KOPT-K1 (cell line): ENCODE measurements at regions not wholly inside any gene's neighbourhood (a gene's known extent, or its start where the extent isn't known, plus 50 kb on each side); places are given as distances from the start of the nearest gene placed in this dataset.

Source experiments
- H3K27ac ChIP-seq: fragments of 200-600 bp; sonication (generic); 2 replicates; pipeline ENCODE4 v1.5.1; 2016; ENCODE audit warnings: antibody characterized with exemption, mild to moderate bottlenecking, low read depth, low read length; ENCODE audit not compliant: poor library complexity, severe bottlenecking
- H3K36me3 ChIP-seq: fragments of 200-600 bp; sonication (generic); 2 replicates; pipeline ENCODE4 v1.5.1; 2017; ENCODE audit warnings: antibody characterized with exemption, mild to moderate bottlenecking, low read length, moderate library complexity; ENCODE audit not compliant: insufficient read depth
- H3K9me3 ChIP-seq: fragments of 200-600 bp; sonication (generic); 2 replicates; pipeline ENCODE4 v1.5.1; 2017; ENCODE audit warnings: antibody characterized with exemption, low read length, mild to moderate bottlenecking; ENCODE audit not compliant: insufficient read depth, poor library complexity, severe bottlenecking

DNA sequence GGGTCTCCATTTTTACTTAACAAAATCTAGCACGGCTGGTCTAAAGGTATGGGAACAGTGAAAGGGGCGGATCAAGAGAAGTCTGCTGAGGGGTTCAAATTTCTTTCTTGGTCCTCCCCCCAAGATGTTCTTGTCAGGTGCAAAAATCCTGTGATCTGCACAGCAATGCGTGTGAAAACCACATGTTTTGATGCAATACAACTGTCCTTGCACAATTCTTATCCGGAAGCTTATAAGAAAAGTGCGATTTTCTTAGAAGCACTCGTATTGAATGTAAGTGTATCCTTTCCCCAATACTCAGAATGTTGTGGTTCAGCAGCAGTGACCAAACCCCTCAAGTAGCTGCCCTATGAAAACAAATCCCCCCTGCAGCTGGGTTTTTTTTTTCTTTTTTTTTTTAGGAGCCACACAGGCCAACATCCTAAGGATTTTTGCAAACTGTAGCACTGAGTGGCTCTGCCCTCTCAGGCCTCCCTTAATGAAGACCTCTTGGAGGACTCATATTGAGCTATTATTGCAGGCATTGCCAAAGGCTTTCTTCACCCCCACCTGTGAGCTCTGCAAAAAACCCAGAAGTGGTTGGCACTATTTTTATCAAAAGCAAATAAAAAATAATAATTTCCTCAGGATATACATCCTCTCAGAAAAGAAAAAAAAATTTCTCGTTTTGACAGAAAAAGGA lies 151.9 kb upstream of the ITGB1 start:
- Histone ChIP-seq H3K27ac (no peak overlapping the region), H3K9me3 (no peaks in the 10 kb centered on the region), H3K36me3 (no peaks in the 10 kb centered on the region)

DNA sequence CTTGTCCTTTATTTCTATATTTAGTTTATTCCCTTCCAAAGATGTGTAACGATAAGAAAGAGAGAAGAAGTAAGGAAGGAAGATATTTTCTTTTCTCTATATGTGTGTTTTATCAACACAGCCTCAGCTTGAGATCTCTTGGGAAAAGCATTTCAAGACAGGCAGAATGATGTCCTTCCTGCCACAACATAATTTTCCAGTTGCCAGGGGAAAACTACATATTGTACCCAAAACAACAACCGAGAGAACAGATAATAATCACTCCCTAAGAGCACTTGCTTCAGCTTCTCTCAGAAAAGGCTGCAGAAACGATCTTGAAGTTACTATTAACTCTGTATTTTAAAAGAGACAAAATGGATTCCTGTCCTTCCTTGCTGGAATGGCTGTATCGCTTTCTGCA lies 151.4 kb upstream of the ITGB1 start:
- H3K27ac ChIP-seq, result no peak overlapping the region
- no peaks in the 10 kb centered on the region for H3K9me3 ChIP-seq
- no peaks in the 10 kb centered on the region for H3K36me3 ChIP-seq

GRCh38 chr10:33107953-33108352 lies 149.9 kb upstream of the ITGB1 start:
- peaks cover 13% of the 10 kb centered on the region for H3K9me3 ChIP-seq
- H3K36me3 ChIP-seq, result no peaks in the 10 kb centered on the region
- H3K27ac ChIP-seq, result no peak overlapping the region

GRCh38 chr10:33106767-33107166 lies 148.7 kb upstream of the ITGB1 start:
- Histone ChIP-seq H3K27ac (no peak overlapping the region), H3K36me3 (no peaks in the 10 kb centered on the region), H3K9me3 (peaks cover 13% of the 10 kb centered on the region)

GRCh38 chr10:33103863-33104379 lies 145.9 kb upstream of the ITGB1 start:
- Histone ChIP-seq H3K9me3 (peaks cover 13% of the 10 kb centered on the region), H3K27ac (no peak overlapping the region), H3K36me3 (no peaks in the 10 kb centered on the region)

DNA sequence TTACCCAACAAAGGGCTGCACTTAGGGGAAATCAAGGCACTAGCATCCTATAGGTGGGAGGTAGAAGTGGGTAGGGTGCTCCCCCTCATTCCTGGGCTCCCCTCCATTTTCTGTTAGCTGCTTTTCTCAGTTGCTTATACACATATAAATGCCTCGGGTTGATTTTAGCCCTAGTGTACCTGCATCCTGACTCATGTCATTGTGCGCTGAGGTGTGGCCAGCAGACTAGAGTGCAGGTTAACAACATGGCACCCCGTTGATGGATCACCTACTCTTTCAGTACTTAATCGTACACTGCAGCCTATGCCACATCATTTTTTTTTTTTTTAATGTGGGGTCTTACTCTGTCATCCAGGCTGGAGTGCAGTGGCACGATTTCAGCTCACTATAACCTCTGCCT lies 144.0 kb upstream of the ITGB1 start:
- Histone ChIP-seq H3K27ac (no peak overlapping the region), H3K36me3 (no peaks in the 10 kb centered on the region), H3K9me3 (peaks cover 13% of the 10 kb centered on the region)

- Histone ChIP-seq H3K36me3 (no peaks in the 10 kb centered on the region), H3K27ac (no peak overlapping the region), H3K9me3 (peaks cover 13% of the 10 kb centered on the region)
Measured at GRCh38 chr10:33101392-33101787, 143.4 kb upstream of the ITGB1 start.

DNA sequence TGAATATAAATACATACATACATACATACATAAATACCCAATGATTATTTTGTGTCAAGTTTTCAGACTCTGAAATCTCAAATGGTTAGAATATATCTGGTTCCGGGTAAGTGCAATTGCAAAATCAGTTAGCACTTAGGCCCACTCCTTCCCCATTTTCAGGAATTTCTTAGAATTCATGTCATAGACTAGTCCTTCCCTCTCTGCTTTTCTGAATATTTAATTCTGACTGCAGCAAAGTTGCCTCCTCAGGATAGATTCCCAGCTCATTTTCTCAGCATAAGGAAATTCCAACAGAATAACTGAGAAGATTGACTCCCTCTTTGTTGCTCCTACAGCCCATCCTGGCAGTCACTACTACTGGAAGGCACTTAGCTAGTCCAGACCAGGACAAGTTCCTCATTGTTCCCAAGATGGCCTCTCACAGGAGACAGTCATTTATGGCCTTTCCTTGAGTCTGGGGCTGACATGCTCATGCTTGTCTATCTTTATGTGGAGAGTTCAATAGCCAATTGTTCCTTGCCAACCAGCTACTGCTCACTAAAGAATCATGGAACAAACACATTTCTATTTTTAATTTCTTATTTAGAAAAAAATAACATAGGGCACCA lies 142.9 kb upstream of the ITGB1 start:
- peaks cover 15% of the 10 kb centered on the region for H3K9me3 ChIP-seq
- no peak overlapping the region for H3K27ac ChIP-seq
- H3K36me3 ChIP-seq, result no peaks in the 10 kb centered on the region

- no peak overlapping the region for H3K27ac ChIP-seq
- peaks cover 22% of the 10 kb centered on the region for H3K9me3 ChIP-seq
- no peaks in the 10 kb centered on the region for H3K36me3 ChIP-seq
Measured at GRCh38 chr10:33099748-33100147, 141.7 kb upstream of the ITGB1 start.

- Histone ChIP-seq H3K27ac (no peak overlapping the region), H3K36me3 (no peaks in the 10 kb centered on the region), H3K9me3 (peaks cover 27% of the 10 kb centered on the region)
Measured at GRCh38 chr10:33098951-33099663, 141.1 kb upstream of the ITGB1 start.

GRCh38 chr10:33095867-33096815 lies 138.1 kb upstream of the ITGB1 start:
- no peaks in the 10 kb centered on the region for H3K36me3 ChIP-seq
- no peak overlapping the region for H3K27ac ChIP-seq
- peaks cover 17% of the 10 kb centered on the region for H3K9me3 ChIP-seq

DNA sequence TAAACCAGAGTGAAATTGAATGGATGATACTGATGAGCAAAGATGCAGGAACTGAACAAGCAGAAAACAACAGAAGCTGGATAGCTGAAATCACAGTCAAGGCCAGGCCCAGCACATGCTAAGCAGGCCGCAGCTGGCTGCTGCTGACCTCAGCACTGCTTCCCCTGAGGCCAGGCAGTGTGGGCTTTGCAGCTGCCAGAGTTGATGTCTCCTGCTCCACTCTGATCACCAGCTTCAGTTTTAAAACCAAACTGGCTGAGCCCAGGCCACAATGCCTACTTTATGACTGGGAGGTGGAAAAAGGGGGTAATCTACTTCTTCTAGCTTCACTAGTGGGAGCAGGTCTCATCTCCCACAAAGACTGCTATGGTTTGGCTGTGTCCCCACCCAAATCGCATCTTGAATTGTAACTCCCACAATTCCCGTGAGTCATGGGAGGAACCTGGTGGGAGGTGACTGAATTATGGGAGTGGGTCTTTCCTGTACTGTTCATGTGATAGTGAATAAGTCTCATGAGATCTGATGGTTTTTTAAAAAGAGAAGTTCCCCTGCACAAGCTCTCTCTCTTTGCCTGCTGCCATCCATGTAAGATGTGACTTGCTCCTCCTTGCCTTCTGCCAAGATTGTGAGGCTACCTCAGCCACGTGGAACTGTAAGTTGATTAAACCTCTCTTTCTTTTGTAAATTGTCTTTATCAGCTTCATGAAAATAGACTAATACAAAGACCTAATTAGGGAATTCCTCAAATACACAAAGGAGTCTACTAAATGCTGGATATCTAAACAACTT lies 136.4 kb upstream of the ITGB1 start:
- Histone ChIP-seq H3K36me3 (no peaks in the 10 kb centered on the region), H3K9me3 (peaks cover 17% of the 10 kb centered on the region), H3K27ac (no peak overlapping the region)

DNA sequence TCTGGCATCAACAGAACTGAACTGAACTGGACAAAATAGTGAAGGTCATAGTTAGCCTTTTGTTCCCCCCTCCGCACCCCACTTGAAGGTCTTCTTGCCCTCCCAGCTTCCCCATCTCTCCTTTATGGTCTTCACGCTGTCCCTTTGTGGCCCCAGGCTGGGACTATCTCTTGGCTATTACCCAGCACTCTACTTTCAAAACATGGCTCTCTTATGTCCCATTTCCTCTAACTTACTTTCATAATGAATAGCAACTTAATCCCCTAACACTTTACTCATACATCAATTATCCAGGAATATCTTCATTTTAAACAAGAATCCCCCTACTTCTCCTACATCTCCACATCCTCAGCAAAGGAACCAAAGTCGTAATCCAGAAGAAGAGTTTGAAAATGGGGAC lies 135.3 kb upstream of the ITGB1 start:
- Histone ChIP-seq H3K9me3 (peaks cover 17% of the 10 kb centered on the region), H3K36me3 (no peaks in the 10 kb centered on the region), H3K27ac (no peak overlapping the region)

DNA sequence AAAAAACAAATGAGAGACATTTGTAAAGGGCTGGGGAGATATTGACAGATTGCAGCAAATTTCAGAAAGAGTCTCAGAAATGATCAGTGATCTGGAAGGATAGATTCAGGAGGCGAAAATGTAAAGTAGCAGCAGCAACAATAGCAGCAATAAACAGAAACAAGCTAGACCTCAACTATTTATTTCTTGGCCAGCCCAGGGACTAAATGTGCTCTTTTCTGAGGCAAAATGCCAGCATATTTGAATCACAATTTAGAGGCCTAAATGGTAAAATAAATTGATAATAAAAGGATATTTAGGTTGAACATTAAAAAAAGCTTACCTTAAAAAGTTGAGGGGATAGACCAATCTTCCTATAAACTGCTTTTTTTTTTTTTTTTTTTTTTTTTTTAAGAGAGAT lies 134.6 kb upstream of the ITGB1 start:
- Histone ChIP-seq H3K36me3 (no peaks in the 10 kb centered on the region), H3K27ac (no peak overlapping the region), H3K9me3 (peaks cover 17% of the 10 kb centered on the region)
